HepG2 (cell line): ENCODE measurements at regions not wholly inside any gene's neighbourhood (a gene's known extent, or its start where the extent isn't known, plus 50 kb on each side); places are given as distances from the start of the nearest gene placed in this dataset.
A peak's percentile ranks its signal among the peaks of the same experiment; 100 is the strongest.
"Not testable (repeated sequence)": the region's sequence is repeated elsewhere in the genome, so short reads cannot be mapped to it uniquely, and the experiment has no call there.

Experiments
- ATAC-seq: fragments of 200-7000 bp; cut with Tn5 transposase; 3 replicates; pipeline ENCODE4 v1.9.1; 2020; ENCODE audit warnings: mild to moderate bottlenecking, moderate library complexity
- BruUV-seq: library from RNA; stranded (reverse); fragments of 400-500 nt; replicated peaks from 2 replicates; lab custom pipeline; 2021; lab: Mats Ljungman, UMichigan
- CTCF ChIA-PET: fragments of 300-600 bp; formaldehyde crosslinking; extraction: SDS; loops from one replicate; lab custom pipeline; 2021; ENCODE audit warnings: low total read pairs, inconsistent platforms, low intra/inter-chr PET ratio; lab: Yijun Ruan, JAX
- POLR2A ChIA-PET: fragments of 350-600 bp; sonication (Branson Sonifier 250); formaldehyde crosslinking; loops from one replicate; lab custom pipeline; 2020; ENCODE audit warnings: antibody characterized with exemption, inconsistent platforms; lab: Yijun Ruan, JAX
- DNase-seq: peaks from one replicate; pipeline ENCODE4 v3.0.0-alpha.2; 2015; ENCODE audit warnings: low spot score
- FAIRE-seq: peaks from 3 replicates; lab custom pipeline; 2011; peaks lifted over from hg19 to GRCh38; lab: Jason Lieb, UNC
- H2AFZ ChIP-seq: one replicate; pipeline ENCODE4 v1.6.1; 2011; ENCODE audit warnings: low read length, inconsistent platforms
- H3K27ac ChIP-seq: fragments of 300-600 bp; 3 replicates; pipeline ENCODE4 v1.8.0; 2011; ENCODE audit warnings: mixed run types, mild to moderate bottlenecking, mixed read lengths, low read length, inconsistent platforms; ENCODE audit not compliant: insufficient read depth; ENCODE audit errors: extremely low read length
- H3K27me3 ChIP-seq, 2 experiments: fragments of 200-600 bp in 1 of 2; 2 replicates in 1 of 2; 3 replicates in 1 of 2; pipeline versions ENCODE4 v1.6.0 to v1.8.0; 2011; ENCODE audit warnings: low read length in 2 of 2, mild to moderate bottlenecking in 2 of 2, moderate library complexity in 2 of 2, inconsistent platforms in 1 of 2; ENCODE audit not compliant: insufficient read depth in 2 of 2, control insufficient read depth in 1 of 2
- H3K36me3 ChIP-seq, 2 experiments: fragments of 200-600 bp in 1 of 2; replicated peaks in 1 of 2; 2 replicates in 1 of 2; 3 replicates in 1 of 2; pipeline versions ENCODE4 v1.5.1 to v1.8.0; 2011; ENCODE audit warnings: low read length in 2 of 2, inconsistent platforms in 1 of 2; ENCODE audit not compliant: insufficient read depth in 2 of 2, control insufficient read depth in 1 of 2
- H3K4me1 ChIP-seq: 2 replicates; pipeline ENCODE4 v1.5.1; 2012; ENCODE audit warnings: low read length, inconsistent platforms; ENCODE audit not compliant: insufficient read depth
- H3K4me2 ChIP-seq: 2 replicates; pipeline ENCODE4 v1.6.0; 2011; ENCODE audit warnings: low read depth, low read length, inconsistent platforms
- H3K4me3 ChIP-seq, 3 experiments: fragments of 200-600 bp in 1 of 3; sonication (generic), shearing (Covaris generic) in 1 of 3; replicated peaks in 1 of 3; 2 replicates each; pipeline ENCODE4 v1.5.1; 2011 to 2016; ENCODE audit warnings: low read length in 3 of 3, inconsistent platforms in 2 of 3, low read depth in 2 of 3, mild to moderate bottlenecking in 2 of 3, control low read depth in 1 of 3, mixed read lengths in 1 of 3; ENCODE audit not compliant: insufficient read depth in 1 of 3
- H3K79me2 ChIP-seq: one replicate; pipeline ENCODE4 v1.6.1; 2011; ENCODE audit warnings: low read length, inconsistent platforms; ENCODE audit not compliant: insufficient read depth
- H3K9ac ChIP-seq: 2 replicates; pipeline ENCODE4 v1.6.0; 2011; ENCODE audit warnings: mild to moderate bottlenecking, low read depth, low read length, inconsistent platforms; ENCODE audit not compliant: insufficient read depth
- H3K9me3 ChIP-seq: 2 replicates; pipeline ENCODE4 v1.5.1; 2012; ENCODE audit warnings: mild to moderate bottlenecking, low read length
- H4K20me1 ChIP-seq: 2 replicates; pipeline ENCODE4 v1.6.0; 2011; ENCODE audit warnings: inconsistent platforms, mild to moderate bottlenecking, low read length, moderate library complexity; ENCODE audit not compliant: insufficient read depth
- AKAP8 ChIP-seq: sonication (generic); formaldehyde crosslinking; IDR thresholded peaks from 2 replicates; pipeline ENCODE4 v1.5.1; 2020; ENCODE audit warnings: mild to moderate bottlenecking, missing genetic modification reagents
- NBN ChIP-seq: fragments of 450-650 bp; conservative IDR thresholded peaks from 2 replicates; pipeline ENCODE4 v1.6.1; 2017
- PHB2 ChIP-seq: fragments of 450-650 bp; IDR thresholded peaks from 2 replicates; pipeline ENCODE4 v1.6.1; 2018; ENCODE audit not compliant: partially characterized antibody
- RAD51 ChIP-seq: fragments of 450-650 bp; IDR thresholded peaks from 2 replicates; pipeline ENCODE4 v1.6.1; 2016; ENCODE audit warnings: borderline replicate concordance
- TBX3 ChIP-seq: fragments of 450-650 bp; IDR thresholded peaks from 2 replicates; pipeline ENCODE4 v1.6.1; 2017; ENCODE audit warnings: antibody characterized with exemption, mild to moderate bottlenecking, inconsistent platforms, borderline replicate concordance
- ZNF282 ChIP-seq: fragments of 450-650 bp; IDR thresholded peaks from 2 replicates; pipeline ENCODE4 v1.6.1; 2018; ENCODE audit not compliant: partially characterized antibody
- ZNF83 ChIP-seq: sonication (generic); formaldehyde crosslinking; IDR thresholded peaks from 2 replicates; pipeline ENCODE4 v1.4.0; 2020; ENCODE audit warnings: missing genetic modification reagents, mild to moderate bottlenecking, borderline replicate concordance
- WGBS: methylation state at CpG from one replicate; pipeline ENCODE4 v1.1.6; 2017; ENCODE audit warnings: low lambda C conversion rate; 5-methylcytosine and 5-hydroxymethylcytosine counted together
- in situ Hi-C: cut with HindIII; loops from 2 replicates; pipeline ENCODE4 v1.10.0; 2017; ENCODE audit warnings: low pct_unique_long_range_greater_than_20kb; ENCODE audit not compliant: extremely low pct_ligation_motif_present
- intact Hi-C: fragments of 100-400 bp; cut with micrococcal nuclease; formaldehyde crosslinking; loops from one replicate; pipeline ENCODE4 v1.10.0; 2022; ENCODE audit not compliant: unreplicated experiment

- H3K79me2 ChIP-seq, H3K9ac ChIP-seq, BruUV-seq, H4K20me1 ChIP-seq, H3K9me3 ChIP-seq, H3K27ac ChIP-seq, H3K27me3 ChIP-seq, intact Hi-C loops, H3K4me2 ChIP-seq, FAIRE-seq, CTCF ChIA-PET, POLR2A ChIA-PET, H3K4me3 ChIP-seq, H2AFZ ChIP-seq, DNase-seq, ATAC-seq, H3K4me1 ChIP-seq: not testable (repeated sequence)
- TF ChIP-seq PHB2 (peak; percentile 36), NBN (0 out of 2 replicates have a peak, but pooled peaks have one; percentile 31)
- 98% methylated on average over 2 of the region's 2 CpGs for WGBS
- in situ Hi-C loops: loop anchor here (25.0 kb wide), 1 partner anchor 276 kb away; no protein-coding TSS in a partner anchor
- H3K36me3 ChIP-seq: peaks cover 9 to 16% of the 10 kb centered on the region in 2 experiments; a peak in 4 of 5 replicates
These were observed 143.1 kb upstream of the C1QTNF3 start for GRCh38 chr5:34186108-34186507.

GRCh38 chr5:34186865-34187264, 143.9 kb upstream of the C1QTNF3 start:
- H4K20me1 ChIP-seq, DNase-seq, H3K4me3 ChIP-seq, CTCF ChIA-PET, intact Hi-C loops, POLR2A ChIA-PET, H3K4me1 ChIP-seq, ATAC-seq, H3K9me3 ChIP-seq, H3K9ac ChIP-seq, BruUV-seq, H3K27ac ChIP-seq, H3K79me2 ChIP-seq, H3K27me3 ChIP-seq, H3K4me2 ChIP-seq, H2AFZ ChIP-seq, FAIRE-seq: not testable (repeated sequence)
- 0 out of 2 replicates have a peak, but pooled peaks have one; percentile 71 for TF ChIP-seq ZNF83 (CRISPR knock-in tag)
- TF ChIP-seq RAD51: 0 out of 2 replicates have a peak, but pooled peaks have one; percentile 11
- peak; percentile 46 for TF ChIP-seq ZNF282
- 0 out of 2 replicates have a peak, but pooled peaks have one; percentile 38 for TF ChIP-seq AKAP8 (CRISPR knock-in tag)
- TF ChIP-seq TBX3: 0 out of 2 replicates have a peak, but pooled peaks have one; percentile 15
- 96% methylated on average over 2 of the region's 2 CpGs for WGBS
- peaks cover 10 to 13% of the 10 kb centered on the region in 2 experiments; a peak in 4 of 5 replicates for H3K36me3 ChIP-seq
- in situ Hi-C loops: loop anchor here (25.0 kb wide), 1 partner anchor 275 kb away; no protein-coding TSS in a partner anchor

GRCh38 chr5:34187441-34187840, 144.4 kb upstream of the C1QTNF3 start:
- DNase-seq, FAIRE-seq, H3K79me2 ChIP-seq, H3K27me3 ChIP-seq, BruUV-seq, H4K20me1 ChIP-seq, H3K4me3 ChIP-seq, H3K4me1 ChIP-seq, CTCF ChIA-PET, intact Hi-C loops, H3K9ac ChIP-seq, H2AFZ ChIP-seq, H3K4me2 ChIP-seq, POLR2A ChIA-PET, H3K9me3 ChIP-seq, ATAC-seq, H3K27ac ChIP-seq: not testable (repeated sequence)
- 99% methylated on average over 4 of the region's 4 CpGs for WGBS
- H3K36me3 ChIP-seq: peaks cover 10 to 12% of the 10 kb centered on the region in 2 experiments; a peak in 4 of 5 replicates
- in situ Hi-C loops: loop anchor here (25.0 kb wide), 1 partner anchor 275 kb away; no protein-coding TSS in a partner anchor
